A204.1 (cell line): ENCODE measurements at regions not wholly inside any gene's neighbourhood (a gene's known extent, or its start where the extent isn't known, plus 50 kb on each side); places are given as distances from the start of the nearest gene placed in this dataset.
"Not testable (repeated sequence)": the region's sequence is repeated elsewhere in the genome, so short reads cannot be mapped to it uniquely, and the experiment has no call there.

Source experiments
- FAIRE-seq: peaks from 2 replicates; lab custom pipeline; 2012; peaks lifted over from hg19 to GRCh38; lab: Jason Lieb, UNC

DNA sequence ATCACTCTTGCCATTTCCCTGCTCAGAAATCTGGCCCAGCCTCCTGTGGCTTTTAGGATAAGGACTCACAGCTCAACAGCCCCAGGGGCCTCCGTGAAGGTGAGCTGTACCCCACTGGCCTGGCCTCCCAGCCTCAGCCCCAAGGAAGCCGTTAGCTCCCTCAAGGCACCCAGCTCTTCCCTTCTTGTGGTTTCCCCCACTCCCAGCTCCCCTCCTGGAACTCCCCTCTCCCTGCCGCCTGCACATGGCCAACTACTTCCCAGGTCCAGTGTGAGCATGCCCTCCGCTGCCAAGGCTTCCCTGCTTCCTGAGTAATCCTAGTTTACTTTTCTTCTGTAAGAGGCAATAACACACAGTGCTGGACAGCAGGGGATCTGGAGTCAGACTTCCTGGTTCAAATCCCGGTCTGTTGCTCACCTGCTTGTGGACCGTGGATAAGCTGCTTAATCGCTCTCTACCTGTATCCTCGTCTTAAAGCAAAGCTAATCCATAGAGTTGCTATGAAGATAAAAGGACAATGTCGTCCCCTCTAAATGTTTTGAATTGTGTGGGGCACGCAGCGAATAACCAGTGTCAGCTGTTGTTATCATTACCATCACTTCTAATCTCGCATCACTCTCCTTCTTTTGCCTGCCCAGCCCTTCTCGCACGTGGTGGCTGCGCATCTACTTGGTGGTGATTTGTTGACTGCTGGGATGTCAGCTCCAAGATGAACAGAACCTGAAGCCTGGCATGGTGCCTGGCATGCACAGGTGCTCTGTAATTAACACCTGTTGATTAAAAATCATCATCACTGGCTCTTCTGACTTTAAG lies 86.6 kb downstream of the C5orf15 start:
- no peak for FAIRE-seq

DNA sequence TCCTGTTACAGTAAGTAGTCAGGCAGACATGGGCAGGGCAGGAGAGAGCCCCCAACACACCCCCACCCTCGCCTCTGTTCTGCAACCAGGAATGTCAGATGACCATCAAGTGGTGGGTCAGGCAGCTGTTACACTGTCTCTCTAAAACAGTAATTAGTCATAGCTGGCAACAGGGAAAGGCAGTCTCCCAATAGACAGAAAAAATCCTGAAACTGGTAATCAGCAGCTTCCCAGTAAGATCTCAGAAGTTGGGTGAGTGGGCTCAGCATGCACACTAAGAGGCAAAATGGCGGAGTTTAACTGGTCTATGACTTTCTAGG lies 90.2 kb downstream of the C5orf15 start:
- FAIRE-seq, result no peak

DNA sequence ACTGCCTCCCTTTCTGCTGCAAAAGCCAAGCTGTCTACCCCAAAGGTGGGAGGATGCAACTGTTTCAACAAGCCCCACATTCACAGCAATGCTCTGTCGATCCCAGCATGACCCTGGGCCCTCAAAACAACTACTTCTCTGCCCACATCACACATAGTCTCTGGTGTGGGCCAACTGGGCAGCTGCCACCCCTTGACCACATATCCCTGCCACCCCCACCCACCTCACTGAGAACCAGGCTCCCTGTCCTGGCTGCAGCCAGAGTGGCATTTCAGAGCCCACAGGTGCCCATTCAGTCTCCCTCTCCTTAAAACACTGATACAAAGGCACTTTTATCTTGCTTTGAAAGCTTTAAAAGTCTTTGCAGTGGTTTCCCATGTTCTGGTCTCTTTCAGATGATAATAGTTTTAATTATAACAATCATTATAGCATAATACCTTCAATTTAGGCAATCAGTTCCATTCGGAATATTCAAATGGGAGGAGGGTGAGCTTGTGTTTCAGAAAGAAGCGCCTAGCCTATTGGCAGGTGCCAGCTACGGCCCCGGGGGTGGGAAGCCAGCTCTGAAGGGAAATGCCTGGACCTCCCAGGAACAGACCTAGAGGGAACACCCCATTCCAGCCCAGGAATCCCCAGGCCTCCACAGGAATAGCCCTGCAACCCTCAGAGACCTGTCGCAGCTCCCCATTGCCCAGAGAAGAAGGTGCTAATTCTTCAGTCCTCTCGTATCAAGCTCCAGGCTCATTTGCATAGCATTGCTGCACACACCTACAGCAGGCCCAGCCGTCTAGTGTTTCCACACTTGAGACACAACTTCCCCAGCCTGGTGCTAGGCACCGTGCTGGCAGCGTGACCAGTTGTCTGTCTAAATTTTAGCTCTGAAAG lies 90.8 kb downstream of the C5orf15 start:
- no peak for FAIRE-seq

DNA sequence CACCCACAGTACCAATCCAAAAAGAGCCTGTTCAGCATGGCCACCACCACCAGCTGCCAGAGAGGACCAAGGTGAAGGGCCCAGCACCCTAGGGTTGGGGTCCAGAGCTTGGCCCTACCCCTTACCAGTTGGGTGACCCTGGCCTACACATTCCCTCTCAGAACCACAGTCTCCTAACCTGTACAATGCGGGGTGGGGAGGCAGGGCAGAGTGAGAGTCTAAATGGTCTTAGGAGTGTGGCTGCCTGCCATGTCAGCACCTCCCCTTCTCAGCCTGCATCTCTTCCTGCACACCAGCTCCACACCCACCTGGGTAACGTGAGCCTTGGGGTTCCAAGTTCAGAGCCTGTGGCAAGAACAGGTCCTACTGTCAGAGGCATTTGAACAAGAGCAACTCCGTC lies 92.2 kb downstream of the C5orf15 start:
- no peak for FAIRE-seq

DNA sequence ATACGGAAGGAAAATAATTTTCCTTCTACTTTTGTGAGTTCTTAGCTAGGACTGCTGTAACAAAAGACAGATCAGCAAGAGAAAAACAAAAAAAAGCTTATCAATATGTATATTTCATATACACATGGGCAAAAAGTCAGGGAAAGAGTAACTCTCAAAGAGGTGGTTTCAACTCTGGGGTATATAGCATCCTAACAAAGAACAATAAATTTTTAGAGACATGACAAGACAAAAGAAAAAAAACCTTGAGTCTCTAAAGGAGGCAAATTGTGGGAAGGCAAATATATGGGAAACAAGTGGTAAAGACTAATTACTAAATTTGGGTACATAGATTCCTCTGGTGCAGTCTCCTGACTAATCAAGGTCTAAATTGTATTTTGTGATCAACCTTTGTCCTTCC lies 93.2 kb downstream of the C5orf15 start:
- FAIRE-seq, result no peak

DNA sequence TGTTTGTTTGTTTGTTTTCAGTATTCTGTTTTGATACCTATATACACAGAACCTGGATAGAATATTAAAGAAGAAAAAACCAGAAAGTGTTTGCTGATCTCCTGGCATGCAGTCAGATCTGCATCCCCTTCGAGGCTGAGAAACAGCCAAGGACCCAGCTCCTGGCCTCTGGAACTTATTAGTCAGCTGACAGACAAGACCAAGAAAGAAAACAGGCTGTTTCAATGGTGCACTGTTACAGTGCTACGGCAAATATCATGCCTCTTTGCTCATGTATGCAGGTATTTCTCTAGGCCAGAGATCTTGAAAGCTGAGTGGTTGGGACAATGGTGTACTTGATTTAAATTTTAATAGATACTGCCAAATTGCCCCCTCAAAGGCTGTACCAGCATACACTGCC lies 95.0 kb downstream of the C5orf15 start:
- no peak for FAIRE-seq

DNA sequence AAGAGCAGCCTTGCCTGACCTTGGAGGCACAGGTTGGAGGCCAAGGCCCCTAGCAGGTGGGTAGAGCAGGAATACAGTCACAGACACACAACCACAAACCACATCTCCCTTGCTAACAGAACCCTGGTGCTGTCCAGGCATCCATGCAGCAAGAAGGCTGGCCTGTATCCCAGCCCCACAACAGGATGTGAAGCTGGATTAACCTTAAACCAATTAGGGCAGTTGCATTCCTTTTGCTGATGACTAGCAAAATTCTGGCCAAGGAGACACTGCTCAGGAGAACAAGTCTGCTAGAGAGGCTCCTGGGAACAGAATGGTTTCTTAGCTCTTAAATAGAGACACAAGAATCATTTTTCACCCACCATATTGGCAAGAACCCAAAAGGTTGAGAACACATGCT lies 97.8 kb downstream of the C5orf15 start:
- FAIRE-seq, result no peak

DNA sequence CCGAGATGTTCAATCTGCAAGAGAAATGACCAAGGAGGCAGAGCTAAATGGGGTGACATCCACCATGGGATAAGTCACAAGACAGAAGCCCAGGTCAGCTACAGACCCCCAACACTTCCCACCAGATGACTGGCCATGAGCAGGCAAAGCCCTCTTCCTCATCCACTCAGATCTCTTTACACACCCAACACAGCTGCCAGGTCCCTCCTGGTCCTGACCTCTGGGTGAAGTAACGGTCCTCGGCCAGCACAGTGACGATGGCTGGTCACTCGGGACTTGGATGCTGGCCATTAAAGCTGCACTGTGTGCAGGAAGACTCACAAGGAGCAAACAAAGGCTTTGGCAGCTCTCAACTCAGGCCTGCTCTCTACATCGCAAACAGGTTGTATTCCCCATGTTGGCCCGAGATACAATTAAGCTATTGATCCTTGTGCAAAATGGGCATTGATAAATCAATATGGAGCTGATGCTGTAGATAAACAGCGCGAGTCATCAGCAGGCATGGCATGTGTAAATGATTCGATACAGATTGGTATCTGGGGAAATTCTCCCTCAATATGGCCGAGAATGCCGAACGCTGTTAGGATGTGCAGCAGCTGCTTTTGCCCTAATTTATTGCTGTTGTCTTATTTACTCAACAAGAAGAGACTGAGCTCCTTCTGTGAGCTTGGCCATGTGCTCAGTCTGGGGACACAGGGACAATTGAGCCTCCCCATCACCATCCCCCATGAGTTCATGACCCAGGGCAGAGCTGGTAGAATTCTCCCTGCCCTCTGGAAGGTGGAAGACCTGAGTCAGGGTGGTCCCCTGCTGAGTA lies 98.7 kb downstream of the C5orf15 start:
- no peak for FAIRE-seq

DNA sequence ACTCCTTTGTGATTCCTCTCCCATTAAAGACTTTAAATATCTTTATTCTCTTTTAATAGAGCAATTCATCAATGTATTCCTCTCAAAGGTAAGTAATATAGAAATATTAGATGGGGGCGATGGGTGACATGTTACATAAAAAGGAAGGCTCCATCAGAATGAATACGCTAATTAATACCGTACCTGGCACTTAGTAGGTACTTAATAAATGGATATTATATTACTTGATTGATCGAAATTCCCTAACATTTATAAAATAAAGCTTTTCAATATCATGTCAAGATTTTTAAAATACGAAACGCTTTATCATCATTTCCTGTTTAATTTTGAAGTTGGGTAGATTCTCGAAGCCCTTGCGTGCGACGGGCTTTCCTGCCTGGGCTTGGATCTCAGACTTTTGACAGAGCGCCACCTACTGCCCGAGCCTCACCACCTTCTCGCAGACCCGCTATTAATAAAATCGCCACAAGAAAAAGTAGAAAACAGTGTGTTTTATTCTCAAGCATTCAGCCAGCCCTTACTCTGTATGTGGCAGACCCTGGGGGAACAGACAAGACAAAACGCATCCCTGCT lies 99.4 kb downstream of the C5orf15 start:
- FAIRE-seq, result peak; percentile 92

DNA sequence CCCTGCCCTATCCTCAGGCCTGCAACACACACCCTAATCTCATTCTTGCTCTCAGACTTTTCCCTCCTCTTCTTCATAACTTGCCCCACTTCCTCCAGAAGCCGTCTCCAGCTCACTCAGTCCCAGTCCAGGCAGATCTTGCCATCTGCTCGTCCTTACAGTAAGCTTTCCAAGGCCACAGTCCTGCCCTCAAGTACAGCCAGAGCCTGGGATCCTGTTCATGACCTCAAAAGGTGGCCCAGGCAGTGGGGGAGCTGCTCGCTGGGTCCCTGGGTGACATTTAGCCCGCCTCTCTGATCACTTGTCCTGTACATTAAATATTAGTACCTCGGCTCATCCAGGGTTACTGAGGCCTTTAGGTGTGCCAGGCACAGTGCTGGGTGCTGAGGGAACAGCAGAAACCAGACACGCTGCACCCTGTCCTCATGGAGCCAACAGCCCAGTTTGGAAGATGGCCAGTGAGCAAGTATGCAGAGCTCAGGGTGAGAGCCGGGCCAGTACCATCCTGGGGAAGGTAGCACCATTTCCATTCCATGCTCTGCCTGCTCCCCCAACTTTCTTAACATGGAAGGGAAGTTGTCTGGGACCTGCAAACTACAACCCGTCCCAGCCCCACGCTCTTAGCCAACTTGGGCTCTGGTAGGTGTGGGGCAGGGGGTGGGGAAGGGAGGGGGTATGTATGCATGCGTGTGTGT lies 100.4 kb downstream of the C5orf15 start:
- no peak for FAIRE-seq

DNA sequence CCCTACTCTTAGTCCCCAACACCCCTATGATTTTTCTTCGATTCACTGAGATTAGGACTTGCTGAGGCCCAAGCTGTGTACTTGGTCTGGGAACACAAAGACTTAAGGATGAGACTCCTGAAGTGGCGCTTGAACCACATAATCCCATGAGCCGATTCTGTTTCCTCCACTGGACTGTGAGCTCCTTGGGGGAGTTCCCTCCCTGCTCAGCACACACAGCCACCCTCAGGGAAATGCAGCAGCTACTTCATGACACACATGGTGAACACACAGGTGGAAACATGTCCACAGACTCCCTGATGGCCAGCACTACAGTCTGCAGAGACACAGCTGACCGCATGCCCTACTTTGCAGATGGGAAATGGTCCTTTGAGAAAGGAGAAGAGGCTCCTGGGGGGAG lies 101.1 kb downstream of the C5orf15 start:
- FAIRE-seq, result no peak

DNA sequence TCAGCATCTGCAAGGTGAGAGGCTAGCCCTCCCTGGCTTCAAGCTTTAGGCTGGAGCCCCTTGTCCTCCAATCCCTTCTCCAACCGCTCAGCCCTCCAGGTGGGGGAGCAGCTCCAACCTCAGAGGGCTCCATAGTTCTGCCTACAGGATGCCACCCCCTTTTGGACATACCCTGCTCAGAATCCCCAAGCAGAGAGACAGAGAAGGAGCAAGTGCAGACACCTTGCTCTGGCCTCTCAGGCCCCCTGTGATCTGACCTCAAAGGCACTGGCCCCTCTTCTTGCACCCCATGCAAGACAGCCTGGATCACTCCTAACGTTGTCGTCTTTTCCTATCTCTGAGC lies 101.6 kb downstream of the C5orf15 start:
- no peak for FAIRE-seq

DNA sequence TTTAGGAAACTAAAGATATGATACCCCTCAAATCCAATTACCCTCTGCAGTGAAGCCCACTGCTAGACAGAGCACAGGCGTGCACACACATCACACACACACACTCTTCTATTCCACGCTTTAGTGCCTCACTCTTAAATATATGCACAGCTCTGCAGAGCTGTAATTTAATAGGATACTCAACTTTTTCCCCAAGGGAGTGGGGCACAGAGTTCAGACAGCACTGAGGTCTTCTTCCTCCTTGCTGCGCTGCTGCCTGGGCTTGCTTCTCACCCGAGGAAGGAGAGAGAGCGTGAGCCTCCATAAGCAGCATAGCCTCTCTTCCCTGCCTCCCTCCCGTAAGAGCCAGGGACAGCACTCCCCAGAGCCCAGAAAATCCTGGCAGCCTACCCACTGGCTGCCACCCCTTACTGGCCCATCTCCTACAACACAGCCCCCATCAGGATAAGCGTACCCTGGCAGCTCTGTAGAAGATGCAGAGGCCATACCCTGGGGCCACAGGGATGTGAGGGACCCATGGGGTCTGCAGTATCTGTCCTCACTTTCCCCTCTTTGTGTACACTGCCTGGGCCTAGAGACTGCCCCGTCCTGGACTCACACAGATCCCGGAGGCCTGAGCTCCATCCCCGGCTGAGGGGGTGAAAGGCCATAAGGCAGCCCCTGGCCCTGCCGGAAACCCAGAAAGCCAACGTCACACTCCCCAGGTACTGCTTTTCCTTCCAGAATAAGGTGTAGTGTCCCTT lies 102.1 kb downstream of the C5orf15 start:
- no peak for FAIRE-seq

DNA sequence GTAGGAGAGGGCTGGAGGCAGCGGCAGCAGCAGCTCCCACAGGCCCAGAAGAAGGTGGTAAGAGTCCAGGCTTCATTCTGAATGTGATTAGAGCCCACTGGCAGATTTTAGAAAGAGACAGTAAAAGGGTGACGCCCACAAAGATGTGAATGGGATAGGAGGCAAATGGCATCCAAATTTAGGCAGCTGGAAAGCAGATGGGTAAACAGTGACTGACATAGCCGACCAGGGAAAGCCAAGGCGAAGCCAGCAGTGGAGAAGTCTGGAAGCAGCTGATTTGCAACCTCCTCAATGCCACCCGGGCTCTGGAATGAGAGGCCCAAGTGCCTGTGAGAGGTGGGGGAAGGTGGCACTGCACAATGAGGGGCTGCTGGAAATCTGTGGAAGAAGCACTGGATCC lies 103.3 kb downstream of the C5orf15 start:
- FAIRE-seq, result no peak

DNA sequence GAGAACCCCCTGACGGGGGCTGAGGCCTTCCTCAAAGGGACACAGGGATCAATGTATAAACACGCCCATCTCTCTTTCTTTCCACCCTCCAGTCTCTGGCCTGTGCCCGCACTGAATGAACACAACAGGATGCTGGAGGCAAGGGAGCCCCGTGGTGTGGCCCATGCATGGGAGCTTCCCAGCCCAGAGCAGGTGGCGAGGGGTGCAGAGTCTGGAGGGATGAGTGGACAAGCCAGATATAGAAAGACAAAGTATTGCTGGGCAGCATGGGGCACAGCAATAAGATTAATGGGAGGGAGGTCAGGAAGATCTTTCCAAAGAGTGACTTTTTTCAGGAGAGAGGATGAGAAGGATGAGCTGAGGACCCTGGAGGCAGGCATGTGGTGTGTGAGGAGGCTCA lies 103.7 kb downstream of the C5orf15 start:
- FAIRE-seq, result no peak

DNA sequence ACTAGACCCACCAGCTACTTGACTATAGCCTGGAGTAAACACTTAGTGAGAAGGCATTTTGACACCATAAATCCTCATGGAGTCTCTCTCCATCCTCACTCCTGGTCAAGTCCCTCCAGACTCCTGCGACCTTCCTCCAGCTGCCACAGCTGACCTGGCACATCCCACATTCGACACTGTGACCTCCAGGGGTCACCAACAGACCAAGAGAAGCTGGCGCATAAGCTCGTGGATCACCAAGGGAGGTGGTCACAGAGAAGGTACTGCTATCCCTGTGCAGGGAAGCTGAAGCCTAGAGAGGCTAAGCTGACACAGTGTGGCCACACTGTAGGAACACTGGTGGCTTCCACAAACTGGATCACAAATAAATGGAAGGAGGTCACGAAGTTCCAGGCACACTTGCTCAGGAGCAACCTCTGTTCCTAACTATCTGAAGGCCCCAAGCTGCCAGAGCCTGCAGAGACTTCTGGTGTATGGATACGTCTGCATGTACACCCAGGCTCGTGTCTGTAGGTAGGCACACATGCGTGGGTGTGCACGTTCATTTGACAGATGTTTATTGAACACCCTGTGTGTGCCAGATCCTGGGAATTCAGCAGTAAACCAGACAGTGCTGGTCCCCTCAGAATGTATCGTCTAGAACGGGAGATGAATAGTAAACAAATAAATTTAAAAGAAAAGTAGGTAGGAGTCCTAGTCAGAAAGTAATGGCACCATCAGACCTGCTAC lies 104.4 kb downstream of the C5orf15 start:
- no peak for FAIRE-seq

DNA sequence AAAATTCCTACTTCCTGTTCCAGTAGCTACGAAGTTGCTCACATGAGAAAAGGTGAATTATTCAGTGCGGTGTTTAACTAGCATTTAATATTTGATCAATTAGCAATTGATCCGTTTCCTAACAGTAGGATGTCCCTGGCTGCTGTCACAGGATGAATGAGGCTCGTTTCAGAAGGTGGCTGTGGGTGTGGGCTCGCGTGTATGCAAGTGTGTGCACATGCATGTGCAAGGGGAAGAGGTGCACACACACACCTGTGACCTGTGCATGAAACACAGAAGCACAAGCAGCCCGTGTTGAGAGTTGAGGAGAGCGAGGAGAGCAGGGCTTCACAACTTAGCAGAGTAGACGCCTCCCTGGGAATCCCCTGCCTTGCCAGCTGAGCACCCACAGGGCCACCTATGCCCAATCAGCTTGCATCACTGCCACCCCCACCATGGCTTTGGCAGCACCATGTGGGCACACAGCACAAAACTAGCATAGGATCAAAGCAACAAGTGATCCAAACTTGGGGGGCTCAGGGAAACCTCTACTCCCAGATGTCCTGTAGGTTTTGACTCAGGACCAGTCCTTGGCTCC lies 107.2 kb downstream of the C5orf15 start:
- FAIRE-seq, result no peak

DNA sequence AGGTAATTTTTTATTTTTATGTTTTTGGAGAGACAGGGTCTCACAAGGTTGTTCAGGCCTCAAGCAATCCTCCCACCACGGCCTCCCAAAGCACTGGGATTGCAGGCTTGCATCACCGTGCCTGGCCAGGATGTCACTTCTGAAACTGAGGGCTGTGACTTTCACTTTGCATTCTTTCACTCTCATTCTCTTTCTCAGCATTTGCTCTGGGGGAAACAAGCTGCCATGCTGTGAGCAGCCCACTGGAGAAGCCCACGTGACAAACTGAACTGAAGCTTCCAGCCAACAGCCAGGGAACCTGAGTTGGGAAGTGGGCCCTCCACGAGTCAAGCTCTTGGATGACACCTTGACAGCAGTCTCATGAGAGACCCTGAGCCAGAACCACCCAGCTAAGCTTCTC lies 109.4 kb downstream of the C5orf15 start:
- no peak for FAIRE-seq

DNA sequence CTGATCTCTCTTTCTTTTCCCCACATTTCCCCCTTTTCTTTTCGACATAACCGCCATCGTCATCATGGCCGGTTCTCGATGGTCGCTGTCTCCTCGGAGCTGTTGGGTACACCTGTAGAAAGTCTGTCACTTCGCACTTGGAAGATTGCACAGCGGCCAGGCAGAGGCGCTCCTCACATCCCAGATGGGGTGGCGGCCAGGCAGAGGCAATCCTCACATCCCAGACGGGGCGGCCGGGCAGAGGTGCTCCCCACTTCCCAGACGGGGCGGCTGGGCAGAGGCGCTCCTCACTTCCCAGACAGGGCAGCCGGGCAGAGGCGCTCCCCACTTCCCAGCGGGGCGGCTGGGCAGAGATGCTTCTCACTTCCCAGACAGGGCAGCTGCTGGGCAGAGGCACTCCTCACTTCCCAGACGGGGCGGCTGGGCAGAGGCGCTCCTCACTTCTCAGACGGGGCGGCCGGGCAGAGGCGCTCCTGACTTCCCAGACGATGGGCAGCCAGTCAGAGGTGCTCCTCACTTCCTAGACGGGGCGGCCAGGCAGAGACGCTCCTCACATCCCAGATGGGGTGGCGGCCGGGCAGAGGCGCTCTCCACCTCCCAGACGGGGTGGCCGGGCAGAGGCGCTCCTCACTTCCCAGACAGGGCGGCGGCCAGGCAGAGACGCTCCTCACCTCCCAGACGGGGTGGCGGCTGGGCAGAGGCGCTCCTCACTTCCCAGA lies 110.7 kb downstream of the C5orf15 start:
- not testable (repeated sequence) for FAIRE-seq

DNA sequence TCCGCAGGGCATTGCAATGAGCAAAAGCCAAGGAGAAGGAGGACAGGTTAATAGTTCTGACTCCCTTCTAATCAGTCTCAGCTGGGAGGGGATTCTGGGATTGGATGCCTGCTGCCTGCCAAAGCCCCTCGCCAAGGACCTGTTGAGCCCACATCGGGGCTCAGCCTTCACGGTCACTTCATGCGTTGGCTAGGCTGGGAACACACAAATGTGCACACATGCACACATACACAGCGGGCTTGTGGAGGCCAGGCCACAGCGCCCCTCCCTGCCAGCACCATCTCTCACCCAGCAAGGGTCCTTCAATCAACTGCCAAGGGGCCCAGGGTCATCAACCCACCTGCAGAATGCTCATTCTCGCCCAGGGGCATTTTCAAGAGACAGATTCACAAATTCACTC lies 113.9 kb downstream of the C5orf15 start:
- no peak for FAIRE-seq
